K562 (cell line): ENCODE measurements at regions not wholly inside any gene's neighbourhood (a gene's known extent, or its start where the extent isn't known, plus 50 kb on each side); places are given as distances from the start of the nearest gene placed in this dataset.

Experiments
- ATAC-seq: fragments of 200-7000 bp; cut with Tn5 transposase; 3 replicates; pipeline ENCODE4 v1.9.1; 2020; ENCODE audit warnings: moderate library complexity
- BruUV-seq: library from RNA; stranded (reverse); fragments of 400-500 nt; replicated peaks from 2 replicates; lab custom pipeline; 2021; lab: Mats Ljungman, UMichigan
- CTCF ChIA-PET: fragments of 300-600 bp; formaldehyde crosslinking; extraction: SDS; loops from one replicate; lab custom pipeline; 2021; ENCODE audit warnings: low intra/inter-chr PET ratio; lab: Yijun Ruan, JAX
- POLR2A ChIA-PET: fragments of 300-600, 350-650 bp; sonication (Branson Sonifier 250); formaldehyde crosslinking; extraction: SDS; loops from one replicate; lab custom pipeline; 2021; ENCODE audit warnings: antibody characterized with exemption, inconsistent platforms; lab: Yijun Ruan, JAX
- DNase-seq, 4 experiments: peaks; one replicate each; pipeline versions ENCODE4 v3.0.0 to v3.0.0-alpha.2; 2011 to 2018; ENCODE audit warnings: low spot score in 3 of 4, mixed read lengths in 3 of 4; ENCODE audit errors: extremely low read depth in 1 of 4
- FAIRE-seq: peaks from 2 replicates; lab custom pipeline; 2011; peaks lifted over from hg19 to GRCh38; lab: Jason Lieb, UNC
- H2AFZ ChIP-seq: 2 replicates; pipeline ENCODE4 v1.6.0; 2011; ENCODE audit warnings: low read depth, low read length, control low read depth, inconsistent platforms
- H3K27ac ChIP-seq: fragments of 200-600 bp; 3 replicates; pipeline ENCODE4 v1.8.0; 2011; ENCODE audit warnings: low read depth, mild to moderate bottlenecking, control low read depth, inconsistent platforms, low read length, moderate library complexity, mixed read lengths; ENCODE audit errors: extremely low read depth
- H3K27me3 ChIP-seq, 2 experiments: fragments of 300-600 bp in 1 of 2; 2 replicates in 1 of 2; 3 replicates in 1 of 2; pipeline versions ENCODE4 v1.6.0 to v1.8.0; 2011; ENCODE audit warnings: inconsistent platforms in 2 of 2, low read length in 2 of 2, mild to moderate bottlenecking in 1 of 2, mixed read lengths in 1 of 2, moderate library complexity in 1 of 2; ENCODE audit not compliant: control insufficient read depth in 2 of 2, insufficient read depth in 2 of 2
- H3K36me3 ChIP-seq: fragments of 300-600 bp; 3 replicates; pipeline ENCODE4 v1.8.0; 2011; ENCODE audit warnings: mild to moderate bottlenecking, low read length, inconsistent platforms; ENCODE audit not compliant: control insufficient read depth, insufficient read depth
- H3K4me1 ChIP-seq, 2 experiments: fragments of 200-600 bp in 1 of 2; replicated peaks in 1 of 2; 2 replicates in 1 of 2; 3 replicates in 1 of 2; pipeline versions ENCODE4 v1.5.1 to v1.8.0; 2011; ENCODE audit warnings: inconsistent platforms in 2 of 2, low read length in 2 of 2, mild to moderate bottlenecking in 1 of 2, mixed read lengths in 1 of 2, moderate library complexity in 1 of 2; ENCODE audit not compliant: control insufficient read depth in 2 of 2, insufficient read depth in 2 of 2
- H3K4me2 ChIP-seq: 2 replicates; pipeline ENCODE4 v1.6.1; 2011; ENCODE audit warnings: low read length, control low read depth, inconsistent platforms, mixed read lengths; ENCODE audit not compliant: insufficient read depth
- H3K4me3 ChIP-seq: fragments of 200-600 bp; sonication (generic), shearing (Covaris generic); 2 replicates; pipeline ENCODE4 v1.5.1; 2016; ENCODE audit warnings: control low read depth, inconsistent platforms
- H3K79me2 ChIP-seq: fragments of 200-600 bp; 3 replicates; pipeline ENCODE4 v1.8.0; 2011; ENCODE audit warnings: low read length, inconsistent platforms; ENCODE audit not compliant: control insufficient read depth, insufficient read depth
- H3K9ac ChIP-seq, 2 experiments: 2 replicates each; pipeline versions ENCODE4 v1.6.0 to v1.6.1; 2011; ENCODE audit warnings: low read depth in 2 of 2, low read length in 2 of 2, control low read depth in 1 of 2, inconsistent platforms in 1 of 2, mild to moderate bottlenecking in 1 of 2, mixed read lengths in 1 of 2; ENCODE audit not compliant: insufficient read depth in 1 of 2
- H3K9me1 ChIP-seq: one replicate; pipeline ENCODE4 v1.6.0; 2011; ENCODE audit warnings: inconsistent platforms, mild to moderate bottlenecking, low read length, moderate library complexity; ENCODE audit not compliant: control insufficient read depth, insufficient read depth
- H3K9me3 ChIP-seq: replicated peaks from 2 replicates; pipeline ENCODE4 v1.5.1; 2011; ENCODE audit warnings: low read depth, low read length, inconsistent platforms; ENCODE audit not compliant: control insufficient read depth, insufficient read depth
- H4K20me1 ChIP-seq: replicated peaks from 2 replicates; pipeline ENCODE4 v1.6.1; 2011; ENCODE audit warnings: low read length, inconsistent platforms, mixed read lengths; ENCODE audit not compliant: control insufficient read depth, insufficient read depth
- ARNT ChIP-seq, 2 experiments: fragments of 450-650 bp; IDR thresholded peaks; 2 replicates each; pipeline ENCODE4 v1.6.1; 2016; ENCODE audit warnings: mild to moderate bottlenecking in 1 of 2
- CBX2 ChIP-seq: fragments of 200-600 bp; sonication (generic); IDR thresholded peaks from one replicate; pipeline ENCODE4 v1.6.1; 2012; ENCODE audit warnings: mild to moderate bottlenecking, low read length, inconsistent platforms; ENCODE audit not compliant: insufficient read depth, poor library complexity, severe bottlenecking
- KDM1A ChIP-seq, 2 experiments: fragments of 450-650 bp; IDR thresholded peaks; 2 replicates each; pipeline ENCODE4 v1.6.1; 2016; ENCODE audit warnings: mild to moderate bottlenecking in 2 of 2
- MEF2A ChIP-seq: IDR thresholded peaks from 2 replicates; pipeline ENCODE4 v1.6.1; 2011; ENCODE audit warnings: low read depth, mild to moderate bottlenecking, low read length, moderate library complexity; ENCODE audit not compliant: control insufficient read depth
- MTA3 ChIP-seq: fragments of 450-650 bp; formaldehyde crosslinking; IDR thresholded peaks from 2 replicates; pipeline ENCODE4 v1.6.1; 2017; ENCODE audit warnings: mild to moderate bottlenecking, borderline replicate concordance
- SPI1 ChIP-seq: IDR thresholded peaks from 2 replicates; pipeline ENCODE4 v1.6.1; 2011; ENCODE audit warnings: low read depth, low read length, control low read depth, borderline replicate concordance
- WGBS: fragments of 100-300 bp; shearing (Covaris generic); methylation state at CpG from one replicate; pipeline ENCODE4 v1.1.6; 2016; ENCODE audit warnings: low coverage, mixed read lengths; ENCODE audit not compliant: insufficient coverage; ENCODE audit errors: missing lambda C conversion rate; 5-methylcytosine and 5-hydroxymethylcytosine counted together
- in situ Hi-C: fragments of 300-500 bp; cut with MboI; formaldehyde crosslinking; loops from 4 replicates; pipeline ENCODE4 v1.15.0; 2018; ENCODE audit warnings: inconsistent platforms, mixed read lengths
- intact Hi-C: fragments of 100-400 bp; cut with micrococcal nuclease; formaldehyde crosslinking; loops from 2 replicates; pipeline ENCODE4 v1.14.2; 2022
- TF ChIP-seq, protein P1 (sequence below): fragments of 450-650 bp; conservative IDR thresholded peaks from 2 replicates; pipeline ENCODE4 v1.6.1; 2016; ENCODE audit warnings: missing genetic modification characterization, low read depth, mild to moderate bottlenecking, missing compliant biosample characterization, moderate library complexity

DNA sequence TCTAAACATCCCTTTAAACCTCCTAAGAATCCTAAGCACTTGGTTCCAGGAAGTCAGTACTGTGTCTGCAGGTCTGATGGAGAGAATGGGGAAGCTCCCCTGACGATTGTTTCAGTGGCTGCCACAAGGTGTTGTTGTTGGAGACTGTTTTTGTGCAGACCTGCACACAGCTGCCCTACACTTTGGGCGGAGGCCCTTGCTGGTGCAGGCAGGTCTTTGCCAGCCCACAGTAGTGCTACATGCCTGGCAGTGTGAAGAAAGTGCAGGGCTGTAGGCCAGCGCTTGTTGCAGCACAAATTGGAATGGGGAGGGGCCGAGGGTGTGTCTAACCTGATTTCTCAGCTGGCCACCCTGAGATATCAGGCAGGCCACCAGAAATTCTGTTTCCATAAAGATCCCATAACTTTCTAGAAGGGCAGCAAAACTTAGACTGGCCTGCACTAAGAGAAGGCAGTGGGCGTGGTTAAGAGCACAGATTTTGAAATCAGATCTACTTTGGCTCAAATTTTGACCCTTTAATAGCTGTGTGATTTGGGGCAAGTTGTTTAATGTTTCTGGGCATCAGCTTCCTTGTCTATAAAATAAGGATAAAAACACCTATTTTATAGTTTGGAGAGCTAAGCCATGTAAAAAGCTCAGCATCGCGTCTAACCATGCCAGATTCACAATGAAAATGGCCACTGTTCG lies 83.7 kb upstream of the SLC1A4 start:
- Histone ChIP-seq H3K27me3 (peaks cover 18 to 31% of the 10 kb centered on the region in 2 experiments; a peak in 4 of 5 replicates), H3K36me3 (no peaks in the 10 kb centered on the region), H2AFZ (no peak overlapping the region), H4K20me1 (no peaks in the 10 kb centered on the region), H3K79me2 (no peaks in the 10 kb centered on the region), H3K9ac (no peak overlapping the region), H3K4me1 (peaks cover 0 to 2% of the 10 kb centered on the region in 2 experiments; a peak in 2 of 5 replicates), H3K9me1 (no peaks in the 10 kb centered on the region), H3K27ac (no peak overlapping the region), H3K4me3 (no peak overlapping the region), H3K4me2 (no peak overlapping the region), H3K9me3 (no peaks in the 10 kb centered on the region)
- POLR2A ChIA-PET, result interaction anchor here (0.7 kb wide), 1 partner anchor 684 kb away, joined by 3 read pairs; no protein-coding TSS in a partner anchor
- no peak for TF ChIP-seq CBX2
- TF ChIP-seq SPI1, result no peak
- TF ChIP-seq, protein P1, sequence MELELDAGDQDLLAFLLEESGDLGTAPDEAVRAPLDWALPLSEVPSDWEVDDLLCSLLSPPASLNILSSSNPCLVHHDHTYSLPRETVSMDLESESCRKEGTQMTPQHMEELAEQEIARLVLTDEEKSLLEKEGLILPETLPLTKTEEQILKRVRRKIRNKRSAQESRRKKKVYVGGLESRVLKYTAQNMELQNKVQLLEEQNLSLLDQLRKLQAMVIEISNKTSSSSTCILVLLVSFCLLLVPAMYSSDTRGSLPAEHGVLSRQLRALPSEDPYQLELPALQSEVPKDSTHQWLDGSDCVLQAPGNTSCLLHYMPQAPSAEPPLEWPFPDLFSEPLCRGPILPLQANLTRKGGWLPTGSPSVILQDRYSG (tag), result no peak
- no peak for TF ChIP-seq MTA3
- peak in 1 of 2 experiments; percentile 53; a peak in 2 of 4 replicates for TF ChIP-seq KDM1A (IDR thresholded peaks at IDR 0.05)
- TF ChIP-seq ARNT (IDR thresholded peaks at IDR 0.05), result no peak
- no peak for TF ChIP-seq MEF2A
- FAIRE-seq (no peak), ATAC-seq (no peak), DNase-seq (no peak)
- BruUV-seq, result no TSS peak
- intact Hi-C loops (no loop called here), in situ Hi-C loops (loop anchor here (25.0 kb wide), 1 partner anchor 257 kb away; no protein-coding TSS in a partner anchor)
- 19% methylated on average over 8 of the region's 8 CpGs for WGBS
- CTCF ChIA-PET, result interaction anchor here (0.5 kb wide), 1 partner anchor 194 kb away, joined by 3 read pairs; no protein-coding TSS in a partner anchor
